Psoas muscle (tissue), 7 donors: ENCODE measurements at regions not wholly inside any gene's neighbourhood (a gene's known extent, or its start where the extent isn't known, plus 50 kb on each side); places are given as distances from the start of the nearest gene placed in this dataset.

Experiments
- ATAC-seq, 4 donors: fragments of 200-7000 bp; cut with Tn5 transposase; one replicate each; pipeline ENCODE4 v1.9.1; 2020; ENCODE audit warnings: moderate library complexity in 3 of 4, mild to moderate bottlenecking in 2 of 4
- DNase-seq, 2 donors: peaks; one replicate each; pipeline ENCODE4 v3.0.0-alpha.2; 2020
- H3K27ac ChIP-seq: fragments of 200-600 bp; one replicate; pipeline ENCODE4 v1.8.0; 2022
- H3K27me3 ChIP-seq, 3 donors: fragments of 200-600 bp in 1 of 3; one replicate each; pipeline versions ENCODE4 v1.6.1 to v1.8.0; 2013 to 2022; ENCODE audit warnings: low read length in 2 of 3, mild to moderate bottlenecking in 2 of 3, moderate library complexity in 1 of 3; ENCODE audit not compliant: insufficient read depth in 3 of 3
- H3K36me3 ChIP-seq, 2 donors: fragments of 200-600 bp in 1 of 2; one replicate each; pipeline versions ENCODE4 v1.6.1 to v1.8.0; 2013 to 2022; ENCODE audit warnings: low read depth in 1 of 2, mild to moderate bottlenecking in 1 of 2, moderate library complexity in 1 of 2; ENCODE audit not compliant: insufficient read depth in 1 of 2
- H3K4me1 ChIP-seq: fragments of 200-600 bp; one replicate; pipeline ENCODE4 v1.8.0; 2022
- H3K4me3 ChIP-seq: fragments of 200-600 bp; one replicate; pipeline ENCODE4 v1.8.0; 2022; ENCODE audit warnings: mild to moderate bottlenecking
- H3K9me3 ChIP-seq: fragments of 200-600 bp; one replicate; pipeline ENCODE4 v1.8.0; 2022
- WGBS, 3 donors: extraction: QIAGEN DNeasy Blood & Tissue Kit; methylation state at CpG; one replicate each; pipeline versions ENCODE4 v1.1.6 to v1.1.7; 2013; 5-methylcytosine and 5-hydroxymethylcytosine counted together
- intact Hi-C, 2 donors: fragments of 100-400 bp; cut with DNase I; formaldehyde crosslinking; loops; one replicate each; pipeline versions ENCODE4 v1.11.0 to v1.14.2; 2022
- TF ChIP-seq, protein P1 (sequence below): fragments of 200-600 bp; IDR thresholded peaks from one replicate; pipeline ENCODE4 v1.8.0; 2022; ENCODE audit warnings: antibody characterized with exemption
- donor health status: healthy with polysubstance abuse.
- donor health status: DM: no; HTN: no; CAD: no; lungs with moderate emphysema.
- donor health status: Bipolar disorder and iron deficiency.
- donor health status: healthy.
- donor health status: DM: yes; HTN: yes; CAD: no.
- donor health status: DM: no; HTN: no; CAD: no.
- donor health status: DM: yes; HTN: yes; CAD: no.

DNA sequence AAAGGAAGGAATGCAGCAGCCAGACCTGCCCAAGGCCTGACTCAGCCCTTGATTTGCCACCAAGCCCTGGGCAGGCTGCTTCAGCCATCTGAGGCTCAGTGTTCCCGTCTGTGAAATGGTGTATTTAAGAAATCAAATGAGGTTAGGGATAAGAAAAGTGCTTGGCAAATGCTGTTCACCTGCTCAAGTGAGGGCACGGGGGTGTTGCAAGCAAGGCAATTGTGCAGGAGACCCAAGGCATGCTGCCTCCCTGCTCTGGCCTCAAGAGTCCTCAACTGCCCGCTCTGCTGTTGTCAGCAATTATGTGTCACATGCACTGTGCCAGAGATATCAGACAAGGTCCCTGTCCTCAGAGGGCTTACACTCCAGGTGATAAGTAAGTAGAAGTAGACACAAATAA lies 101.8 kb downstream of the TPRA1 start:
- no peaks in the 10 kb centered on the region for H3K4me1 ChIP-seq
- no peaks in the 10 kb centered on the region for H3K27me3 ChIP-seq
- 88 to 91% (median 89%) methylated on average over 3 of the region's 3 CpGs for WGBS, 3 donors
- no peaks in the 10 kb centered on the region for H3K9me3 ChIP-seq
- TF ChIP-seq, protein P1, sequence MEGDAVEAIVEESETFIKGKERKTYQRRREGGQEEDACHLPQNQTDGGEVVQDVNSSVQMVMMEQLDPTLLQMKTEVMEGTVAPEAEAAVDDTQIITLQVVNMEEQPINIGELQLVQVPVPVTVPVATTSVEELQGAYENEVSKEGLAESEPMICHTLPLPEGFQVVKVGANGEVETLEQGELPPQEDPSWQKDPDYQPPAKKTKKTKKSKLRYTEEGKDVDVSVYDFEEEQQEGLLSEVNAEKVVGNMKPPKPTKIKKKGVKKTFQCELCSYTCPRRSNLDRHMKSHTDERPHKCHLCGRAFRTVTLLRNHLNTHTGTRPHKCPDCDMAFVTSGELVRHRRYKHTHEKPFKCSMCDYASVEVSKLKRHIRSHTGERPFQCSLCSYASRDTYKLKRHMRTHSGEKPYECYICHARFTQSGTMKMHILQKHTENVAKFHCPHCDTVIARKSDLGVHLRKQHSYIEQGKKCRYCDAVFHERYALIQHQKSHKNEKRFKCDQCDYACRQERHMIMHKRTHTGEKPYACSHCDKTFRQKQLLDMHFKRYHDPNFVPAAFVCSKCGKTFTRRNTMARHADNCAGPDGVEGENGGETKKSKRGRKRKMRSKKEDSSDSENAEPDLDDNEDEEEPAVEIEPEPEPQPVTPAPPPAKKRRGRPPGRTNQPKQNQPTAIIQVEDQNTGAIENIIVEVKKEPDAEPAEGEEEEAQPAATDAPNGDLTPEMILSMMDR: no peak
- H3K36me3 ChIP-seq: no peaks in the 10 kb centered on the region
- no peak overlapping the region for H3K4me3 ChIP-seq
- H3K27ac ChIP-seq: no peak overlapping the region
- DNase-seq: no peak
- ATAC-seq: no peak
- intact Hi-C loops: no loop called here

DNA sequence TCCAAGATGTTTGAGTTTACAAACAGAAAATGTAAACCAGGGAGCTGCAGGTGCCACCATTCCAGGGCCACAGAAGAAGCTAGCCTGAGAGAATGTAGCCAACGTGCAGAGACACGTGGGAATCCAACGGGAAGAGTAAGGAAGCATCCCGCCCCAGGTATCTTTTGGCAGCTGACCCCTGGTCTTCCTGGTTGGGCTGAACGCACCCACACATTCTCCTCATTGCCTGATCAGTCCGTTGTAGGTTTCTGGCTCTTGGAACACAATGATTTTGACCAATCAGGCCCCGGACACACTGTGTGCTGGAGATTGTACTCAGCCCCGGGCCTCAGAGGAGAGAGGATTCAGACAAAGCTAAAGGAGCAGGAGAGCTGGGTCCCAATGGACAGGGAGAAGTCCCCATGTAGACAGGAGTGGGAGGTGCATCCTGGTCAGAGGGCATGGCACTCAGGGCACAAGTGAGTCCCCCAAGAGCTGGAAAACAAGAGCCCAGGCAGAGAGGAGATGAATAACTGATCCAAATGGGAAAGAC lies 102.3 kb downstream of the TPRA1 start:
- H3K4me1 ChIP-seq: no peaks in the 10 kb centered on the region
- H3K36me3 ChIP-seq: no peaks in the 10 kb centered on the region
- H3K9me3 ChIP-seq: no peaks in the 10 kb centered on the region
- ATAC-seq (no peak), DNase-seq (no peak)
- WGBS, 3 donors: 62 to 72% (median 64%) methylated on average over 8 of the region's 8 CpGs
- no peaks in the 10 kb centered on the region for H3K27me3 ChIP-seq
- H3K4me3 ChIP-seq: no peak overlapping the region
- no peak overlapping the region for H3K27ac ChIP-seq
- intact Hi-C loops: no loop called here
- TF ChIP-seq, protein P1: no peak

DNA sequence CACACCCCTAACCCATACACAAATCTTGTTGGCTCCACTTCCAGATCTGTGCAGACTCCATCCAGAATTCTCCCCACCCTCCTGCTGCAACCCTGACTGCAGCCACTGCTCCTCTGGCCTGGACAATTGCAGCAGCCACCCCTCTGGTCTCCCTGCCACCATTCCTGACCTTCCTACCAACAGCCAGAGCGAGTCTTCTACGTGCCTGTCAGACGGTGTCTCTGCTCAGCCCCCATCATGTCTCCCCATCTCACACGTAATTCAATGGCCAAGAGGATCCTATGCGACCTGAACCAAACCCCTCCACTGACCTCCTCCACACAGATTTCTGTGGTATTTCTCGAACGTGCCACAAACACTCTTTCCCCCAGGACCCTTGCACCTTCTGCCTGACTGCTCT lies 103.3 kb downstream of the TPRA1 start:
- no peaks in the 10 kb centered on the region for H3K4me1 ChIP-seq
- WGBS, 3 donors: 82 to 84% (median 84%) methylated on average over 7 of the region's 7 CpGs
- H3K27ac ChIP-seq: no peak overlapping the region
- DNase-seq (no peak), ATAC-seq (no peak)
- H3K36me3 ChIP-seq: no peaks in the 10 kb centered on the region
- H3K27me3 ChIP-seq: no peaks in the 10 kb centered on the region
- no peaks in the 10 kb centered on the region for H3K9me3 ChIP-seq
- intact Hi-C loops: no loop called here
- H3K4me3 ChIP-seq: no peak overlapping the region
- TF ChIP-seq, protein P1: no peak

DNA sequence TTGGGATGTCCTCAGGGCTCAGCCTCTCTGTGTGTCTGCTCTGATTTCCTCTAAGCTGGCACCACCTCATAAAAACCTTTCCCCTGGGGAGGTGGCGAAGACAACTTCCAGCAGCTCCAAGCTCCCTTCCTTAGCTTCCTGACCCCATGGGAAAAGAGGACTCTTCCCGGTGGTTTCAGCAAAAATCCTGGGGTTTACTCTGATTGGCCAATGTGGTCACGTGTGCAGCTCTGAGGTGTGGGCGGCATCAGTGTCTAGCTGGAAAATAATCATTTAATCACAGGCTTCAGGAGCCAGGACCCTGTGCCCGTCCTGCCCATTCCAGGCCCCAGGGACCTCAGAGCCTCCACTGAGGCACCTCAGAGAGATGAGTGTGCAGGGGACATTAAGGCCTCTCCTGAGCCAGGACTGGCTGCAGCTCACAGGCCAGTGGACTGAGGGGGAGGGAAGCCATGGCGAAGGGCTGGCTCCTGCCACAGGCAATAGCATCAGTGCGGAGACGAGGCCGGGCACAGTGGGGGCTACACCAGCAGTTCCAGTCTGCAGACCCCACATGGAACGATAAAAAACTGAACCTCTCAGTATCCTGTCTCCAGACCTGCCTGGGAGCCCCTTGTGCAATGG lies 104.1 kb downstream of the TPRA1 start:
- Histone ChIP-seq H3K4me1 (no peaks in the 10 kb centered on the region), H3K27me3 (no peaks in the 10 kb centered on the region), H3K9me3 (no peaks in the 10 kb centered on the region), H3K4me3 (no peak overlapping the region), H3K27ac (no peak overlapping the region), H3K36me3 (no peaks in the 10 kb centered on the region)
- WGBS, 3 donors: 75 to 82% (median 76%) methylated on average over 10 of the region's 10 CpGs
- TF ChIP-seq, protein P1: no peak
- ATAC-seq: no peak
- DNase-seq: no peak
- intact Hi-C loops: no loop called here
